HEK293 (cell line): ENCODE measurements at regions not wholly inside any gene's neighbourhood (a gene's known extent, or its start where the extent isn't known, plus 50 kb on each side); places are given as distances from the start of the nearest gene placed in this dataset.

Experiments
- PRDM10 ChIP-seq: fragments of 450-650 bp; formaldehyde crosslinking; IDR thresholded peaks from 2 replicates; pipeline ENCODE4 v1.5.1; 2016; ENCODE audit warnings: missing biosample characterization, missing genetic modification characterization
- YY1 ChIP-seq: fragments of 450-650 bp; formaldehyde crosslinking; IDR thresholded peaks from 2 replicates; pipeline ENCODE4 v1.5.1; 2018; ENCODE audit warnings: missing biosample characterization, missing genetic modification characterization
- ZBTB8A ChIP-seq: fragments of 450-650 bp; formaldehyde crosslinking; IDR thresholded peaks from 2 replicates; pipeline ENCODE4 v1.5.1; 2016; ENCODE audit warnings: missing biosample characterization, missing genetic modification characterization
- ZNF132 ChIP-seq: fragments of 450-650 bp; formaldehyde crosslinking; IDR thresholded peaks from 2 replicates; pipeline ENCODE4 v1.5.1; 2017; ENCODE audit warnings: missing biosample characterization, missing genetic modification characterization, borderline replicate concordance
- ZNF292 ChIP-seq: fragments of 450-650 bp; formaldehyde crosslinking; IDR thresholded peaks from 2 replicates; pipeline ENCODE4 v1.5.1; 2016; ENCODE audit warnings: low read depth, missing biosample characterization, missing genetic modification characterization, borderline replicate concordance
- ZNF548 ChIP-seq: fragments of 450-650 bp; formaldehyde crosslinking; IDR thresholded peaks from 2 replicates; pipeline ENCODE4 v1.5.1; 2016; ENCODE audit warnings: missing biosample characterization, missing genetic modification characterization
- ZNF626 ChIP-seq: fragments of 450-650 bp; sonication (Bioruptor Pico); formaldehyde crosslinking; IDR thresholded peaks from 2 replicates; pipeline ENCODE4 v1.5.1; 2018; ENCODE audit warnings: missing biosample characterization, missing genetic modification characterization, inconsistent platforms
- ZNF677 ChIP-seq: fragments of 450-650 bp; IDR thresholded peaks from 2 replicates; pipeline ENCODE4 v1.5.0; 2018; ENCODE audit warnings: missing biosample characterization, mild to moderate bottlenecking, missing genetic modification characterization, moderate library complexity
- TF ChIP-seq, protein P1 (sequence below): fragments of 450-650 bp; formaldehyde crosslinking; IDR thresholded peaks from 2 replicates; pipeline ENCODE4 v1.5.1; 2016; ENCODE audit warnings: missing biosample characterization, missing genetic modification characterization

- TF ChIP-seq YY1 (tag by site-specific recombination) (no peak), ZNF677 (tag by site-specific recombination) (no peak), ZNF132 (tag by site-specific recombination) (no peak), ZBTB8A (tag by site-specific recombination) (no peak), ZNF548 (tag by site-specific recombination) (no peak), ZNF292 (tag by site-specific recombination) (no peak), PRDM10 (tag by site-specific recombination) (no peak), ZNF626 (tag by site-specific recombination) (no peak)
- TF ChIP-seq, protein P1, sequence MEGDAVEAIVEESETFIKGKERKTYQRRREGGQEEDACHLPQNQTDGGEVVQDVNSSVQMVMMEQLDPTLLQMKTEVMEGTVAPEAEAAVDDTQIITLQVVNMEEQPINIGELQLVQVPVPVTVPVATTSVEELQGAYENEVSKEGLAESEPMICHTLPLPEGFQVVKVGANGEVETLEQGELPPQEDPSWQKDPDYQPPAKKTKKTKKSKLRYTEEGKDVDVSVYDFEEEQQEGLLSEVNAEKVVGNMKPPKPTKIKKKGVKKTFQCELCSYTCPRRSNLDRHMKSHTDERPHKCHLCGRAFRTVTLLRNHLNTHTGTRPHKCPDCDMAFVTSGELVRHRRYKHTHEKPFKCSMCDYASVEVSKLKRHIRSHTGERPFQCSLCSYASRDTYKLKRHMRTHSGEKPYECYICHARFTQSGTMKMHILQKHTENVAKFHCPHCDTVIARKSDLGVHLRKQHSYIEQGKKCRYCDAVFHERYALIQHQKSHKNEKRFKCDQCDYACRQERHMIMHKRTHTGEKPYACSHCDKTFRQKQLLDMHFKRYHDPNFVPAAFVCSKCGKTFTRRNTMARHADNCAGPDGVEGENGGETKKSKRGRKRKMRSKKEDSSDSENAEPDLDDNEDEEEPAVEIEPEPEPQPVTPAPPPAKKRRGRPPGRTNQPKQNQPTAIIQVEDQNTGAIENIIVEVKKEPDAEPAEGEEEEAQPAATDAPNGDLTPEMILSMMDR (tag by site-specific recombination): no peak
Measured at GRCh38 chr5:99605904-99606303, 677.1 kb upstream of the CHD1 start.
